ENCODE measurements at regions not wholly inside any gene's neighbourhood (a gene's known extent, or its start where the extent isn't known, plus 50 kb on each side); places are given as distances from the start of the nearest gene placed in this dataset.

- TF ChIP-seq CTCF (IDR thresholded peaks at IDR 0.05) (no peak), USF2 (CRISPR knock-in tag; IDR thresholded peaks at IDR 0.05) (no peak), FOXJ3 (CRISPR knock-in tag; IDR thresholded peaks at IDR 0.05; ENCODE audit: borderline replicate concordance) (no peak), ZBTB43 (CRISPR knock-in tag; IDR thresholded peaks at IDR 0.05) (no peak), TEAD1 (CRISPR knock-in tag; IDR thresholded peaks at IDR 0.05) (no peak), JUN (CRISPR knock-in tag; IDR thresholded peaks at IDR 0.05) (no peak), ZBTB21 (CRISPR knock-in tag; IDR thresholded peaks at IDR 0.05; ENCODE audit: borderline replicate concordance) (no peak), TCF7 (CRISPR knock-in tag; IDR thresholded peaks at IDR 0.05; ENCODE audit: low read depth) (no peak)
- TF ChIP-seq, protein P1, sequence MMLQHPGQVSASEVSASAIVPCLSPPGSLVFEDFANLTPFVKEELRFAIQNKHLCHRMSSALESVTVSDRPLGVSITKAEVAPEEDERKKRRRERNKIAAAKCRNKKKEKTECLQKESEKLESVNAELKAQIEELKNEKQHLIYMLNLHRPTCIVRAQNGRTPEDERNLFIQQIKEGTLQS (CRISPR knock-in tag; conservative IDR thresholded peaks at IDR 0.05): no peak
Observed at GRCh38 chrX:138858438-138858837, 146.9 kb upstream of the FGF13 start.

Data from WTC11 (cell line).